Lower leg skin (tissue), 4 donors: ENCODE measurements at regions not wholly inside any gene's neighbourhood (a gene's known extent, or its start where the extent isn't known, plus 50 kb on each side); places are given as distances from the start of the nearest gene placed in this dataset.

Experiments
- DNase-seq, 2 donors: peaks; one replicate each; pipeline ENCODE4 v3.0.0-alpha.2; 2019; ENCODE audit warnings: low spot score in 2 of 2
- H3K4me3 ChIP-seq: fragments of 200-600 bp; sonication (generic); 2 replicates; pipeline ENCODE4 v1.5.1; 2017; ENCODE audit warnings: mild to moderate bottlenecking, low read depth; ENCODE audit not compliant: poor library complexity, severe bottlenecking
- CTCF ChIP-seq, 3 donors: fragments of 450-650 bp; IDR thresholded peaks; one replicate each; pipeline ENCODE4 v1.5.1; 2016; ENCODE audit warnings: antibody characterized with exemption in 3 of 3, mild to moderate bottlenecking in 3 of 3, moderate library complexity in 2 of 3
- POLR2A ChIP-seq, 2 donors: fragments of 450-650 bp; IDR thresholded peaks; one replicate each; pipeline ENCODE4 v1.6.1; 2016 to 2017; ENCODE audit warnings: antibody characterized with exemption in 2 of 2, mild to moderate bottlenecking in 1 of 2, moderate library complexity in 1 of 2
- WGBS, 2 donors: methylation state at CpG; one replicate each; pipeline ENCODE4 v1.1.5; 2018; 5-methylcytosine and 5-hydroxymethylcytosine counted together
- intact Hi-C: fragments of 100-400 bp; cut with DNase I; formaldehyde crosslinking; loops from one replicate; pipeline ENCODE4 v1.15.0; 2023; ENCODE audit warnings: low total_unique reads

DNA sequence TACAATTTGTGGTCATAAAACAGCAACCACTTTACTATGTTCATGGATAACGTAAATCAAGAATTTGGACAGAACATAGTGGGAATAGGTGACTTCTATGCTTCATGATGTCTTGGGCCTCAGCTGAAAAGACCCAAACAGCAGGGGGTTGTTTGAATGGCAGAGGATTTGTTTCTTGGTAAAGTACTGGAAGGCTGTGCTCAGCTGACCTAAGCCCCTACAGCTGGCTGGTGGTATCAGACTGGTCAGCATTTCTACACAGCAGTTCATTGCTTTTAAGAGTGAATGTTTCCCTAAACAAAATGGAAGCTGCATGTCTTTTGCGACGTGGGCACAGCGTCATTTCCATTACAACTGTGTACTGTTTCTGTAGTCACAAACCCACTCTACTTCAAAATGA lies 148.5 kb upstream of the DEFB112 start:
- H3K4me3 ChIP-seq: no peak overlapping the region
- 81 to 87% methylated on average over 4 of the region's 4 CpGs for WGBS, 2 donors
- intact Hi-C loops: no loop called here
- no peak for TF ChIP-seq POLR2A (IDR thresholded peaks at IDR 0.05)
- no peak for TF ChIP-seq CTCF (IDR thresholded peaks at IDR 0.05)
- DNase-seq: no peak

- TF ChIP-seq CTCF (IDR thresholded peaks at IDR 0.05) (no peak), POLR2A (IDR thresholded peaks at IDR 0.05) (no peak)
- intact Hi-C loops: no loop called here
- H3K4me3 ChIP-seq: no peak overlapping the region
- DNase-seq: no peak
These were observed 153.0 kb upstream of the DEFB112 start for GRCh38 chr6:50202766-50203165.

DNA sequence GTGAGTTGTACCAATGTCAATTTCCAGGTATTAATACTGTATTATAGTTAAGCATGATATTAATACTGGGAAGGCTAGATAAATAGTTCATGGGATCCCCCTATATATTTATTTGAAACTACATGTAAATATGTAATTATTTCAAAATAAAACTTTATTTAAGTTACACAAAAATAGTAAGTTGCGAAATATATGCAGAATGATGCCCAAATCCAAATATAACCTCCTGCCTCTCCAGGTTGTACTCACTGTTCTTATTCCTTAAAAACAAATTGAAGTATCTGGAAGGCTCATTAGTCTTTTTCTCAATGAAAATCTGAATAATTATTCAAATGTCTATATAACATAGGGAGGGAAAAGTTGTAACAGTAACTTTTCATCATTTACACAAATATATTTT lies 161.9 kb upstream of the DEFB112 start:
- intact Hi-C loops: no loop called here
- 93 to 95% methylated on average over 1 of the region's 1 CpG for WGBS, 2 donors
- no peak overlapping the region for H3K4me3 ChIP-seq
- DNase-seq: no peak
- no peak for TF ChIP-seq POLR2A (IDR thresholded peaks at IDR 0.05)
- TF ChIP-seq CTCF (IDR thresholded peaks at IDR 0.05): no peak

GRCh38 chr6:50213146-50213545 lies 163.4 kb upstream of the DEFB112 start:
- TF ChIP-seq CTCF (IDR thresholded peaks at IDR 0.05) (no peak), POLR2A (IDR thresholded peaks at IDR 0.05) (no peak)
- no peak for DNase-seq
- intact Hi-C loops: no loop called here
- H3K4me3 ChIP-seq: no peak overlapping the region
- WGBS, 2 donors: 12 to 15% methylated on average over 1 of the region's 1 CpG

- WGBS, 2 donors: 41 to 51% methylated on average over 2 of the region's 2 CpGs
- TF ChIP-seq CTCF (IDR thresholded peaks at IDR 0.05): no peak
- H3K4me3 ChIP-seq: no peak overlapping the region
- intact Hi-C loops: no loop called here
- DNase-seq: no peak
These were observed 165.2 kb upstream of the DEFB112 start for GRCh38 chr6:50214937-50215336.

DNA sequence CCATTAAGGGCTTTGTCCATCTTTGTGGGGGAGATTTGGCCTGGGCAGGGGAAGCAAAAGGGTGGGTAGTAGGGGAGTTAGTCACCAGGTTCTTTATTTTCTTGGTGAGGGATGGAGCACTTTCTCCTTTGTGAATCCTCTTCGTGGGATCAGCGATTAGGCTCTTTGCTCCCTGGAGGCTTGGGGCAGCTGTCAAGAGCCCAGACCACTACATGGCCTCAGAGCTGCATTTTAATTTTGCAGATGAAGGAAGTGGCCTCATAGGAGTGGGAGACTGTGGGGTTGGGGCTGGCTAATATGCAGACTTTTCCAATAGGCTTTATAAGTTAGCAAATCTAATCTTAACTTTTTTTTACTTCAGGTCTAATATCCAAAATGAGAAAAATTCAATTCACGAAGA lies 168.1 kb upstream of the DEFB112 start:
- no peak for TF ChIP-seq CTCF (IDR thresholded peaks at IDR 0.05)
- no peak overlapping the region for H3K4me3 ChIP-seq
- DNase-seq: no peak
- WGBS, 2 donors: 57 to 59% methylated on average over 3 of the region's 3 CpGs
- intact Hi-C loops: no loop called here
